Type B pancreatic cell (in vitro differentiated cells): ENCODE measurements at regions not wholly inside any gene's neighbourhood (a gene's known extent, or its start where the extent isn't known, plus 50 kb on each side); places are given as distances from the start of the nearest gene placed in this dataset.

ENCODE experiments used
- DNase-seq: peaks from one replicate; pipeline ENCODE4 v3.0.0; 2021; ENCODE audit warnings: mixed read lengths; ENCODE audit not compliant: unreplicated experiment; ENCODE audit errors: extremely low spot score
- H3K27ac Mint-ChIP-seq: 2 replicates; pipeline ENCODE4 v1.8.0; 2021; ENCODE audit warnings: mild to moderate bottlenecking, mixed read lengths
- H3K27me3 Mint-ChIP-seq: 2 replicates; pipeline ENCODE4 v1.8.0; 2021; ENCODE audit warnings: mixed read lengths
- H3K36me3 Mint-ChIP-seq: 2 replicates; pipeline ENCODE4 v1.8.0; 2021; ENCODE audit warnings: mixed read lengths
- H3K4me1 Mint-ChIP-seq: one replicate; pipeline ENCODE4 v1.8.0; 2021; ENCODE audit warnings: mixed read lengths; ENCODE audit not compliant: unreplicated experiment
- H3K4me3 Mint-ChIP-seq: 2 replicates; pipeline ENCODE4 v1.8.0; 2021; ENCODE audit warnings: mild to moderate bottlenecking, mixed read lengths
- H3K9me3 Mint-ChIP-seq: 2 replicates; pipeline ENCODE4 v1.8.0; 2021; ENCODE audit warnings: mixed read lengths
- TF ChIP-seq, protein P1 (sequence below): fragments of 200-600 bp; sonication (generic); conservative IDR thresholded peaks from 2 replicates; pipeline ENCODE4 v1.5.0; 2021; ENCODE audit warnings: antibody characterized with exemption, mild to moderate bottlenecking

DNA sequence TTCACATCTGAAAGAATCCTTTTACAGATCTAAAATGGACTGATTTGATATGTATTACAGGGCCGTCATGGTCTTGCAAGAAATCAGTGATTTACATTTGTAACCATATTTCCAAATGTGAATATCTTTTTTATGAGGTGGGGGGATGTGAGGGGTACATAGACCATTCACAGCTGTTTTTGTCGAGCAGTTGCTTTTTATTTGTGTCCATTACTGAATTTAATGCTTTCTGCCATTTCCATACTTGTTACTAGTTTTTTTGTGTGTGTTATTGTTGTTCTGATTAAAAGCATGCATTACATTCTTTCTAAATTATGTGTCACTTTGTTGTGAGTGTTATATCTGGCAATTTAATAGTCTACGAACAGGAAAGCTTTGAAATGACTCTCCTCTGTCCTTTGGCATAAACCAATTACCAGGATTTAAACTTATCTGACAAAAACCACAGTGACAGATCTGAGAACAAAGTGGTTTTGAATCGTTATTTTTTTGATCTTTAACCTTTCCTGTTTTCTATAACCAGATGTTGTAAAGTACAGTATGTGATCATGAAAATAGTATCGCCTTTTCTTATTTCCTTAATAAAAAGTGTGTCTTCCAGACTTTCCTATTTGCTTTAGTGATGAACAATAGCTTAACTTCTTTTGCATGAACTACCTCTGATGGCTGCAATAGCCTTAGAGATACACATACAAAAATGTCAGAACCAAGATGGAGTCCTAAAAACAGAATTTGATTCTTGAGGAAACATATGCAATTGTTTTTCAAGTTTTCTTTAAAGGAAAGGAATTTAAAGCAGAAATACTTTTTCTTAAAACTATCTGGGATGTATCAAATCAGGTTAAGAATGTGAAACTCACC lies 354.2 kb upstream of the ACVR2A start:
- Mint-ChIP-seq H3K36me3 (no peaks in the 10 kb centered on the region), H3K27me3 (no peaks in the 10 kb centered on the region), H3K4me3 (no peak overlapping the region), H3K4me1 (peaks cover 6% of the 10 kb centered on the region), H3K27ac (no peak overlapping the region), H3K9me3 (no peaks in the 10 kb centered on the region)
- TF ChIP-seq, protein P1, sequence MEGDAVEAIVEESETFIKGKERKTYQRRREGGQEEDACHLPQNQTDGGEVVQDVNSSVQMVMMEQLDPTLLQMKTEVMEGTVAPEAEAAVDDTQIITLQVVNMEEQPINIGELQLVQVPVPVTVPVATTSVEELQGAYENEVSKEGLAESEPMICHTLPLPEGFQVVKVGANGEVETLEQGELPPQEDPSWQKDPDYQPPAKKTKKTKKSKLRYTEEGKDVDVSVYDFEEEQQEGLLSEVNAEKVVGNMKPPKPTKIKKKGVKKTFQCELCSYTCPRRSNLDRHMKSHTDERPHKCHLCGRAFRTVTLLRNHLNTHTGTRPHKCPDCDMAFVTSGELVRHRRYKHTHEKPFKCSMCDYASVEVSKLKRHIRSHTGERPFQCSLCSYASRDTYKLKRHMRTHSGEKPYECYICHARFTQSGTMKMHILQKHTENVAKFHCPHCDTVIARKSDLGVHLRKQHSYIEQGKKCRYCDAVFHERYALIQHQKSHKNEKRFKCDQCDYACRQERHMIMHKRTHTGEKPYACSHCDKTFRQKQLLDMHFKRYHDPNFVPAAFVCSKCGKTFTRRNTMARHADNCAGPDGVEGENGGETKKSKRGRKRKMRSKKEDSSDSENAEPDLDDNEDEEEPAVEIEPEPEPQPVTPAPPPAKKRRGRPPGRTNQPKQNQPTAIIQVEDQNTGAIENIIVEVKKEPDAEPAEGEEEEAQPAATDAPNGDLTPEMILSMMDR, result no peak
- no peak for DNase-seq

DNA sequence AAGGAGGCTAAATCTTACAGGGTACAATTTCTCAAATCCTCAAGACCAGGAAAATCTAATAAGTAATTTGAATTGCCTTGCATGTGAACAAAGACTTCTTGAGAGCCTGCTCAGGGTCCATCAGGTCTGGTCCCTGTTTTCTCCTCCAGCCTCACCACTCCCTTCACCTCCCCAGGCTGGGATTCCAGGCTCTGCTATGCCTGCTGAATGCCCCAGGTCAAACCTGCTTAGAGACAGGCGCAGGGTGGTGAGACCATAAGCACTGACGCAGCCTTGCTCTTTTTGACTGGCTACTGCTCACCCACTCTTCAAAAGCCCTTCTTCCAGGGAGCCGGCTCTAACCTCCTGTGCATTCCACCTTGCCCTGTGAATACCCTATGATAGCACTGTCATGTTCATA lies 356.4 kb upstream of the ACVR2A start:
- Mint-ChIP-seq H3K4me1 (peaks cover 11% of the 10 kb centered on the region), H3K36me3 (no peaks in the 10 kb centered on the region), H3K9me3 (no peaks in the 10 kb centered on the region), H3K27ac (no peak overlapping the region), H3K27me3 (no peaks in the 10 kb centered on the region), H3K4me3 (no peak overlapping the region)
- TF ChIP-seq, protein P1, result no peak
- no peak for DNase-seq

DNA sequence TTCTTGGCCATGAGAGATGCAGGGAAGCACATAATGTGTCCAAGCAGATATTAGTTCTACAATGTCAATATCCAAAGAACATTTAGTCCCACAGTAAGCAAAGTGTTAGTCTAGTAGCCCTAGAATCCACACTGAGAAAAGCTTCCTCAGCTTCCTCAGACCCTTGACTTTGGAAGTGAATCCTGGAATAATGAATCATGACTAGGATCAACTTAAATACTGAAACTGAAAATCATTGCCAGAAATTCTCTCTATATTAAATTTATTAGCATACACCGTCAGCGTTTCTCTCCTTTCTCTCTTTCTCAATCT lies 356.9 kb upstream of the ACVR2A start:
- TF ChIP-seq, protein P1, result no peak
- Mint-ChIP-seq H3K27ac (no peak overlapping the region), H3K36me3 (no peaks in the 10 kb centered on the region), H3K4me1 (peaks cover 11% of the 10 kb centered on the region), H3K27me3 (no peaks in the 10 kb centered on the region), H3K4me3 (no peak overlapping the region), H3K9me3 (no peaks in the 10 kb centered on the region)
- no peak for DNase-seq

DNA sequence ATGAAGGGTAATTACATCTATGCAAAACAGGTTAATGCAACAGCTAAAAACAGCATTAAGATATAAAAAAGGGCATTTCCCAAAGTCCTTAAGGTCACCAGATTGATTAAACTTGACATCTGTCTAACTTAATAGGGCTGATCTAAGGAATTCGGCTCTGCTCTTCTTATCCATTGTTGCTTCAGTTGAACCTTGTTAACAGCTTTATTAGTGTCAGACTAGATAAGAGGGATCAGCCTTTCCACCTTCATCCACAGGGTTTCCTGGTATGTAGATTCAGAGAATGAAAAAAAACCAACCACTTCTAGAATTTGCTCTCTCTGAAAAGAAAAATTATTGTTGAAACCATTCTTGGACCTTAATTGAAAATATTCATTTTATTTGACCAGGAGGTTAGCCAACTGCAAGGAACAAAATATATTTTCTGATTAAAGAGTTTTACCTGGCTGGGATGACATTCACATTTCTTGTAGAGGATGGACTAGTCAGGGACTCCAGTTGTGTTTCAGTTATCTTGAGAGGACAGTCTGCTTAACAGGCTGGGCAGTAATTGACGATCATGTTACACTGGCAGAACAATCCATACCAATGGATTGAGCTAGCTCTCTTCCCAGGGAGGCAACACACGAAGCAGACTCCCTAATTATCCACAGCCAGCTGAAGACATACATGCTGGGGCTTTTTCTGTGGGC lies 357.4 kb upstream of the ACVR2A start:
- H3K9me3 Mint-ChIP-seq, result no peaks in the 10 kb centered on the region
- no peaks in the 10 kb centered on the region for H3K27me3 Mint-ChIP-seq
- H3K4me3 Mint-ChIP-seq, result no peak overlapping the region
- peaks cover 11% of the 10 kb centered on the region for H3K4me1 Mint-ChIP-seq
- H3K36me3 Mint-ChIP-seq, result no peaks in the 10 kb centered on the region
- TF ChIP-seq, protein P1, result no peak
- no peak for DNase-seq
- H3K27ac Mint-ChIP-seq, result no peak overlapping the region

DNA sequence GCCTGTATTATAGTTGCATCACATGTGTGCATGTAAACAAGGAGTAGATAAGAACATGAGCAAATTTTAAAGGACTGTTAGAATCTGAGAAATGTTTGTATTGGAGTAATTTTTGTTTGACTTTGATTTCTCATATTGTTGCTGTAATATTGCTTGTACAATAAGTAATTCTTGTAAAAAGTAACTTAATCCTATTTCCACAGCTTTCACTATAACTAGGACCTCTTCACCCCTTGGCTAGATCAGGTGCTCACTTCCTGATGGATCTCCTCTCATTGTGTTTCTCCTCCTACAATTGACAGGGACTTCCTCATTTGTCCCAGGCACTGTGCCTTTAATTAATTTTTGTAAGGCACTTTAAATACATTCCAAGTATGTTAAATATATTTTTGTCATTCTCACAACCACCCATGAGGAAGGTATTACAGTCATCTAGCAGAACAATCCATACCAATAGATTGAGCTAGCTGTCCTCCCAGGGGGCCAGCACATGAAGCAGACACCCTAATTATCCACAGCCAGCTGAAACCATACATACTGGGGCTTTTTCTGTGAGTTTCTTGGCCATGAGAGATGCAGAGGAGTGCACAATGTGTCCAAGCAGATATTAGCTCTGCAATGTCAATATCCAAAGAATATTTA lies 359.5 kb upstream of the ACVR2A start:
- DNase-seq, result no peak
- Mint-ChIP-seq H3K4me1 (peaks cover 9% of the 10 kb centered on the region), H3K27ac (no peak overlapping the region), H3K27me3 (no peaks in the 10 kb centered on the region), H3K36me3 (no peaks in the 10 kb centered on the region), H3K4me3 (no peak overlapping the region), H3K9me3 (no peaks in the 10 kb centered on the region)
- TF ChIP-seq, protein P1, result no peak
